ENCODE measurements at regions not wholly inside any gene's neighbourhood (a gene's known extent, or its start where the extent isn't known, plus 50 kb on each side); places are given as distances from the start of the nearest gene placed in this dataset.

GRCh38 chr1:168892931-168893330, 163.9 kb upstream of the DPT start:
- Mint-ChIP-seq H3K4me3 (no peak overlapping the region), H3K27me3 (ENCODE audit: low read depth) (no peaks in the 10 kb centered on the region), H3K27ac (ENCODE audit: unreplicated experiment) (no peak overlapping the region), H3K4me1 (no peaks in the 10 kb centered on the region), H3K36me3 (ENCODE audit: low read depth) (no peaks in the 10 kb centered on the region), H3K9me3 (peaks cover 8% of the 10 kb centered on the region)
- no peak for TF ChIP-seq CTCF (conservative IDR thresholded peaks at IDR 0.05)
- no peak for DNase-seq (ENCODE audit: low read depth, low spot score)

DNA sequence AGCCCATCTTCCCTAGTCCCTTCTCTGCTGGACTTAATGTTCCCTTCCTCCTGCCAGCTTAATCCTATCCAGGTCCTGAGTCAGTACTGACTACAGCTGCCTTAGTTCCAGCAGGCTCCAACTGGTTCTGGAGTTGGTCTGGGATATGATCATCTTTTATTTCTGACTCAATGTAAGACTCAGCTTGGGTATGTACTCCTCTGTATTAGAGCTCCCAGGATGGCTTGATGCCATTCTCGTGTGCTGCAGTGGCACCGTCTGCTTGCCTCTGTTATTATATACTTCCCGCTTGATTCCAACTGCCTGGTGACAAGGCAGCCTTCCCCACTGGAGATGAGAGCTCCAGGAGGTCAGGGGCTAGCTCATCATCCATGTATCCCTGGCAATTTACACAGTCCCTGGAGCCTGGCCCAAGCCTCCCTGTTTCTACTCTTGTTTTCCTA, 164.4 kb upstream of the DPT start:
- H3K4me3 Mint-ChIP-seq: no peak overlapping the region

GRCh38 chr1:168894397-168894903, 165.4 kb upstream of the DPT start:
- TF ChIP-seq CTCF (conservative IDR thresholded peaks at IDR 0.05): no peak

More for the DNA sequence above, 164.4 kb upstream of the DPT start:
- no peaks in the 10 kb centered on the region for H3K4me1 Mint-ChIP-seq
- TF ChIP-seq CTCF (conservative IDR thresholded peaks at IDR 0.05): no peak
- no peaks in the 10 kb centered on the region for H3K36me3 Mint-ChIP-seq (ENCODE audit: low read depth)
- peaks cover 8% of the 10 kb centered on the region for H3K9me3 Mint-ChIP-seq
- no peak overlapping the region for H3K27ac Mint-ChIP-seq (ENCODE audit: unreplicated experiment)
- no peak for DNase-seq (ENCODE audit: low read depth, low spot score)
- H3K27me3 Mint-ChIP-seq (ENCODE audit: low read depth): no peaks in the 10 kb centered on the region

DNA sequence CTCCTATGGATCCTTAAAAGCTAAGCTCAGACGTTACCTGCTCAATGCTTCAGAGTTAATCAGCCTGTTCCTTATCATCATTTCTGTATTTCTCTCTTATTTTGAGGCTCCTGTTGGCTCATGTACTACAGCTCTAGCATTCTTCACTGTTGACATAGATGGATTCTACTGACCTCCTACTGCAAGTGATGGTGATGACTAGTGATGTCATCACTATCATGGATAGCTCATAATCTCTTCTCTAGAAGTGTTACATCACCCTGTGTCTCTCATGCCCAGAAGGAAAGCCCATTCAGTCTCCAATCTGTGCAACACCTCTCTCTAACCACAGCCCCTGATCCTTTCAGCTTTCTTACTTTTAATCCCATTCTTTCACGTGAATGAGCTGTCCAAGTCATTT, 168.2 kb upstream of the DPT start:
- no peak overlapping the region for H3K27ac Mint-ChIP-seq (ENCODE audit: unreplicated experiment)
- no peaks in the 10 kb centered on the region for H3K9me3 Mint-ChIP-seq
- no peak for TF ChIP-seq CTCF (conservative IDR thresholded peaks at IDR 0.05)
- H3K36me3 Mint-ChIP-seq (ENCODE audit: low read depth): no peaks in the 10 kb centered on the region
- no peaks in the 10 kb centered on the region for H3K4me1 Mint-ChIP-seq
- DNase-seq (ENCODE audit: low read depth, low spot score): no peak
- no peak overlapping the region for H3K4me3 Mint-ChIP-seq
- no peaks in the 10 kb centered on the region for H3K27me3 Mint-ChIP-seq (ENCODE audit: low read depth)

More at GRCh38 chr1:168894397-168894903, 165.4 kb upstream of the DPT start:
- Mint-ChIP-seq H3K27me3 (ENCODE audit: low read depth) (no peaks in the 10 kb centered on the region), H3K4me3 (no peak overlapping the region), H3K27ac (ENCODE audit: unreplicated experiment) (no peak overlapping the region), H3K9me3 (peaks cover 4% of the 10 kb centered on the region), H3K36me3 (ENCODE audit: low read depth) (no peaks in the 10 kb centered on the region), H3K4me1 (no peaks in the 10 kb centered on the region)
- no peak for DNase-seq (ENCODE audit: low read depth, low spot score)

DNA sequence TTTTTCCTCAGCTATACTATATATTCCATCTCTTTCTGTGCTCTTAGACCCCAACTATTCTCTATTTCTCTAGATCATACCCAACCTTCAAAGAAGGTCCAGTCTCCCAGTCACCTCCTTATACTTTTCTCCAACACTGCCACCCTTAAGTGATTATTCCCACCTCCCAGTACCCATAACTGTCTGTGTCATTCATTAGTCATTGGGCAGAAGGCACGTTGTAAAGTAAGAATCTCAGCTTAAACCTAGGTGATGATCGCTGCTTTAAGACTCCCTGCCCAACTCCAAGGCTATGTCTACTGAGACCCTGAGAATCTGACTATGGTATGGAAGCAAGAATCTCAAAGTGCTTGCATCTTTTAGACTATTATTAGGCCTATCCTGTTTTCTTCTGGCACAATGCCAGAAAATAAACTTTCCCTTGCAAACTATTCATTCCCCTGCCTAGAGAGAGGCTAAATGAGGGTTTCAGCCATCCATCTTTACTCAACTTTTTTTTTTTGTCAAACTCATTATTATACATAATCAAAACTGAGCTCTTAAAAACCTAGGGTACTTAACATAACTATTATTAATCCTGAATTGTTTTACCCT, 174.3 kb upstream of the DPT start:
- no peak overlapping the region for H3K4me3 Mint-ChIP-seq
- H3K9me3 Mint-ChIP-seq: peaks cover 4% of the 10 kb centered on the region
- no peak overlapping the region for H3K27ac Mint-ChIP-seq (ENCODE audit: unreplicated experiment)
- DNase-seq (ENCODE audit: low read depth, low spot score): no peak
- no peak for TF ChIP-seq CTCF (conservative IDR thresholded peaks at IDR 0.05)
- no peaks in the 10 kb centered on the region for H3K4me1 Mint-ChIP-seq
- H3K36me3 Mint-ChIP-seq (ENCODE audit: low read depth): no peaks in the 10 kb centered on the region
- no peaks in the 10 kb centered on the region for H3K27me3 Mint-ChIP-seq (ENCODE audit: low read depth)

Data from neural crest cell (in vitro differentiated cells).